ENCODE measurements at regions not wholly inside any gene's neighbourhood (a gene's known extent, or its start where the extent isn't known, plus 50 kb on each side); places are given as distances from the start of the nearest gene placed in this dataset.

GRCh38 chr7:54397836-54398612 is 144.2 kb upstream of the VSTM2A start (continued):
- TF ChIP-seq PATZ1 (CRISPR knock-in tag; IDR thresholded peaks at IDR 0.05; ENCODE audit: borderline replicate concordance) (no peak), CSDC2 (CRISPR knock-in tag; IDR thresholded peaks at IDR 0.05) (no peak), BACH2 (CRISPR knock-in tag; IDR thresholded peaks at IDR 0.05; ENCODE audit: borderline replicate concordance) (no peak), RARB (CRISPR knock-in tag; IDR thresholded peaks at IDR 0.05) (no peak), SNAI2 (CRISPR knock-in tag; IDR thresholded peaks at IDR 0.05) (no peak)

GRCh38 chr7:54398863-54399262 is 143.3 kb upstream of the VSTM2A start:
- ATAC-seq: no peak
- no peak for TF ChIP-seq ZNF8 (CRISPR knock-in tag; IDR thresholded peaks at IDR 0.05)
- TF ChIP-seq TCF4 (CRISPR knock-in tag; IDR thresholded peaks at IDR 0.05; ENCODE audit: borderline replicate concordance): no peak
- no peak for TF ChIP-seq ISL1 (CRISPR knock-in tag; IDR thresholded peaks at IDR 0.05)
- TF ChIP-seq TSHZ2 (CRISPR knock-in tag; IDR thresholded peaks at IDR 0.05): no peak
- no peak for TF ChIP-seq ZC3H10 (CRISPR knock-in tag; IDR thresholded peaks at IDR 0.05)
- no peak for TF ChIP-seq ZNF70 (CRISPR knock-in tag; IDR thresholded peaks at IDR 0.05)
- no peak for TF ChIP-seq ZFP3 (CRISPR knock-in tag; IDR thresholded peaks at IDR 0.05)
- TF ChIP-seq ARNTL (CRISPR knock-in tag; IDR thresholded peaks at IDR 0.05; ENCODE audit: borderline replicate concordance, low read depth): no peak
- no peak for TF ChIP-seq RARB (CRISPR knock-in tag; IDR thresholded peaks at IDR 0.05)
- no peak for TF ChIP-seq ESRRG (CRISPR knock-in tag; IDR thresholded peaks at IDR 0.05)
- no peak for TF ChIP-seq OSR1 (CRISPR knock-in tag; IDR thresholded peaks at IDR 0.05)
- TF ChIP-seq ZNF565 (CRISPR knock-in tag; conservative IDR thresholded peaks at IDR 0.05; ENCODE audit: low read depth): no peak
- TF ChIP-seq SNAI2 (CRISPR knock-in tag; IDR thresholded peaks at IDR 0.05): no peak
- TF ChIP-seq CREB5 (CRISPR knock-in tag; IDR thresholded peaks at IDR 0.05; ENCODE audit: low read depth): no peak
- TF ChIP-seq TOX (CRISPR knock-in tag; IDR thresholded peaks at IDR 0.05; ENCODE audit: borderline replicate concordance): no peak
- no peak for TF ChIP-seq CSRNP3 (CRISPR knock-in tag; IDR thresholded peaks at IDR 0.05)
- no peak for TF ChIP-seq ZFP30 (CRISPR knock-in tag; IDR thresholded peaks at IDR 0.05)
- no peak for TF ChIP-seq PATZ1 (CRISPR knock-in tag; IDR thresholded peaks at IDR 0.05; ENCODE audit: borderline replicate concordance)

- no peak for ATAC-seq
- TF ChIP-seq ZFP30 (CRISPR knock-in tag; IDR thresholded peaks at IDR 0.05): no peak
- no peak for TF ChIP-seq CREB5 (CRISPR knock-in tag; IDR thresholded peaks at IDR 0.05; ENCODE audit: low read depth)
- no peak for TF ChIP-seq SNAI2 (CRISPR knock-in tag; IDR thresholded peaks at IDR 0.05)
- no peak for TF ChIP-seq ZNF8 (CRISPR knock-in tag; IDR thresholded peaks at IDR 0.05)
- TF ChIP-seq CSDC2 (CRISPR knock-in tag; IDR thresholded peaks at IDR 0.05): no peak
- no peak for TF ChIP-seq PPARA (CRISPR knock-in tag; IDR thresholded peaks at IDR 0.05; ENCODE audit: borderline replicate concordance)
- TF ChIP-seq ZC3H10 (CRISPR knock-in tag; IDR thresholded peaks at IDR 0.05): no peak
- no peak for TF ChIP-seq GLIS3 (CRISPR knock-in tag; IDR thresholded peaks at IDR 0.05)
- no peak for TF ChIP-seq TSHZ2 (CRISPR knock-in tag; IDR thresholded peaks at IDR 0.05)
- no peak for TF ChIP-seq ZNF565 (CRISPR knock-in tag; conservative IDR thresholded peaks at IDR 0.05; ENCODE audit: low read depth)
- no peak for TF ChIP-seq ARNTL (CRISPR knock-in tag; IDR thresholded peaks at IDR 0.05; ENCODE audit: borderline replicate concordance, low read depth)
Measured at GRCh38 chr7:54409917-54410316, 132.3 kb upstream of the VSTM2A start.
